CD14-positive monocyte (primary cell): ENCODE measurements at regions not wholly inside any gene's neighbourhood (a gene's known extent, or its start where the extent isn't known, plus 50 kb on each side); places are given as distances from the start of the nearest gene placed in this dataset.

Experiments
- DNase-seq, 3 donors: peaks; one replicate each; pipeline ENCODE4 v3.0.0-alpha.2; 2011 to 2022
- H2AFZ ChIP-seq: 2 replicates; pipeline ENCODE4 v1.6.0; 2012; ENCODE audit warnings: mild to moderate bottlenecking, low read depth, low read length, inconsistent platforms; ENCODE audit not compliant: insufficient read depth, poor library complexity, severe bottlenecking
- H3K27ac ChIP-seq, 2 donors: 1 replicate in 1 of 2; 2 replicates in 1 of 2; pipeline ENCODE4 v1.5.1; 2012 to 2013; ENCODE audit warnings: low read length in 2 of 2, control low read depth in 1 of 2, inconsistent platforms in 1 of 2, low read depth in 1 of 2, mild to moderate bottlenecking in 1 of 2
- H3K27me3 ChIP-seq, 2 donors: one replicate each; pipeline versions ENCODE4 v1.6.0 to v1.6.1; 2011 to 2013; ENCODE audit warnings: low read length in 2 of 2; ENCODE audit not compliant: control insufficient read depth in 2 of 2, insufficient read depth in 2 of 2
- H3K36me3 ChIP-seq, 2 donors: replicated peaks in 1 of 2; 1 replicate in 1 of 2; 2 replicates in 1 of 2; pipeline versions ENCODE4 v1.5.1 to v1.6.1; 2012 to 2013; ENCODE audit warnings: low read length in 2 of 2, control low read depth in 1 of 2, inconsistent platforms in 1 of 2, mild to moderate bottlenecking in 1 of 2; ENCODE audit not compliant: insufficient read depth in 2 of 2, control insufficient read depth in 1 of 2
- H3K4me1 ChIP-seq, 2 donors: 1 replicate in 1 of 2; 2 replicates in 1 of 2; pipeline versions ENCODE4 v1.5.1 to v1.6.1; 2012 to 2013; ENCODE audit warnings: low read length in 2 of 2, control low read depth in 1 of 2, inconsistent platforms in 1 of 2, mild to moderate bottlenecking in 1 of 2, moderate library complexity in 1 of 2; ENCODE audit not compliant: insufficient read depth in 2 of 2, control insufficient read depth in 1 of 2
- H3K4me2 ChIP-seq: replicated peaks from 2 replicates; pipeline ENCODE3; 2012; ENCODE audit warnings: low read length, moderate library complexity, mild to moderate bottlenecking; ENCODE audit not compliant: poor library complexity, severe bottlenecking; ENCODE audit errors: extremely low read depth
- H3K4me3 ChIP-seq, 3 experiments: fragments of 200-600 bp in 1 of 3; sonication (generic) in 1 of 3; replicated peaks in 1 of 3; 1 replicate in 2 of 3; 2 replicates in 1 of 3; pipeline ENCODE4 v1.5.1; 2011 to 2013; ENCODE audit warnings: low read length in 3 of 3, mild to moderate bottlenecking in 3 of 3, control low read depth in 2 of 3, low read depth in 2 of 3, inconsistent platforms in 1 of 3, moderate library complexity in 1 of 3
- H3K79me2 ChIP-seq: 2 replicates; pipeline ENCODE4 v1.6.0; 2012; ENCODE audit warnings: mild to moderate bottlenecking, control low read depth, inconsistent platforms, low read length, moderate library complexity; ENCODE audit not compliant: insufficient read depth
- H3K9ac ChIP-seq: 2 replicates; pipeline ENCODE4 v1.6.0; 2017; ENCODE audit warnings: low read length, mild to moderate bottlenecking; ENCODE audit not compliant: insufficient read depth, poor library complexity, severe bottlenecking
- H3K9me3 ChIP-seq, 2 donors: replicated peaks in 1 of 2; 1 replicate in 1 of 2; 2 replicates in 1 of 2; pipeline versions ENCODE4 v1.5.1 to v1.6.1; 2012 to 2013; ENCODE audit warnings: low read length in 2 of 2, control low read depth in 1 of 2; ENCODE audit not compliant: control insufficient read depth in 1 of 2, insufficient read depth in 1 of 2
- H4K20me1 ChIP-seq: 2 replicates; pipeline ENCODE4 v1.6.0; 2012; ENCODE audit warnings: mild to moderate bottlenecking, low read length, control low read depth, moderate library complexity; ENCODE audit not compliant: insufficient read depth
- H3K27ac Mint-ChIP-seq, 7 donors: one replicate each; pipeline ENCODE4 v1.8.0; 2020; ENCODE audit warnings: mild to moderate bottlenecking in 7 of 7, mixed read lengths in 7 of 7, moderate library complexity in 6 of 7, inconsistent platforms in 2 of 7
- H3K27me3 Mint-ChIP-seq, 3 donors: one replicate each; pipeline ENCODE4 v1.8.0; 2021 to 2022; ENCODE audit warnings: low read depth in 3 of 3, mild to moderate bottlenecking in 3 of 3, mixed read lengths in 3 of 3, moderate library complexity in 3 of 3, inconsistent platforms in 1 of 3
- H3K36me3 Mint-ChIP-seq, 2 donors: one replicate each; pipeline ENCODE4 v1.8.0; 2020; ENCODE audit warnings: mixed read lengths in 2 of 2, inconsistent platforms in 1 of 2, mild to moderate bottlenecking in 1 of 2
- H3K4me1 Mint-ChIP-seq: one replicate; pipeline ENCODE4 v1.8.0; 2020; ENCODE audit warnings: mild to moderate bottlenecking, mixed read lengths
- H3K4me3 Mint-ChIP-seq, 2 donors: one replicate each; pipeline ENCODE4 v1.8.0; 2020; ENCODE audit warnings: mild to moderate bottlenecking in 2 of 2, mixed read lengths in 2 of 2, moderate library complexity in 1 of 2
- H3K9me3 Mint-ChIP-seq, 7 donors: one replicate each; pipeline ENCODE4 v1.8.0; 2020 to 2022; ENCODE audit warnings: mixed read lengths in 7 of 7, mild to moderate bottlenecking in 6 of 7, moderate library complexity in 6 of 7, inconsistent platforms in 2 of 7
- WGBS: methylation state at CpG from one replicate; pipeline ENCODE4 v1.1.5; 2013; ENCODE audit warnings: missing lambda C conversion rate; ENCODE audit not compliant: insufficient coverage; 5-methylcytosine and 5-hydroxymethylcytosine counted together
- intact Hi-C, 2 donors: fragments of 100-400 bp; cut with micrococcal nuclease; formaldehyde crosslinking; loops; one replicate each; pipeline versions ENCODE4 v1.15.0 to v1.15.1; 2023
- TF ChIP-seq, protein P1 (sequence below): fragments of 200-600 bp; IDR thresholded peaks from one replicate; pipeline ENCODE4 v1.8.0; 2022; ENCODE audit warnings: antibody characterized with exemption, mild to moderate bottlenecking

DNA sequence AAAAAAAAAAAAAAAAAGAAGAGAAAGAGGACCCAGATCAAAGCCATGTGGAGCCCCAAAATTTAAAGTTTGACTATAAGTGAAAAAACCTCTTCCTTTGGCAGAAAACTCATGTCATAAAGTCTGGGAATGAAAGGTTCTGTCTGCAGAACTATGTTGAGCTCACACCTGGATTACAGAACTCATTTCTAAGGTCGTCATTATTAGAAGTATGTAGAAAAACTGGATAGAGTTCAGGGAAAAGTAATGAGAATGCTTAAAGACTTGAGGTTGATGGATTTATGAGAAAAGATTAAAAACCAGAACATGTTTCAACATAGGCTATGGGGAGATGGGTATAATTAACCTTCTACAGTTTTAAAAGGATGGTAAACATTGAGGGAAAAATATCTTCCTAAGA, 90.7 kb upstream of the COL11A1 start:
- Mint-ChIP-seq H3K27ac (no peak overlapping the region), H3K4me1 (no peaks in the 10 kb centered on the region), H3K27me3 (no peaks in the 10 kb centered on the region), H3K4me3 (no peak overlapping the region), H3K9me3 (peaks cover 0 to 5% (median 0%) of the 10 kb centered on the region in 7 donors), H3K36me3 (no peaks in the 10 kb centered on the region)
- H3K27ac ChIP-seq = no peak overlapping the region
- H2AFZ ChIP-seq = no peak overlapping the region
- H3K4me1 ChIP-seq = no peaks in the 10 kb centered on the region
- H3K27me3 ChIP-seq = no peaks in the 10 kb centered on the region
- no peaks in the 10 kb centered on the region for H3K36me3 ChIP-seq
- no CpG with 5 or more reads among the region's 1 CpG for WGBS
- H3K9me3 ChIP-seq = no peaks in the 10 kb centered on the region
- H4K20me1 ChIP-seq = no peaks in the 10 kb centered on the region
- H3K4me3 ChIP-seq = no peak overlapping the region
- no peak for DNase-seq
- H3K79me2 ChIP-seq = no peaks in the 10 kb centered on the region
- no peak overlapping the region for H3K4me2 ChIP-seq
- H3K9ac ChIP-seq = no peak overlapping the region
- TF ChIP-seq, protein P1, sequence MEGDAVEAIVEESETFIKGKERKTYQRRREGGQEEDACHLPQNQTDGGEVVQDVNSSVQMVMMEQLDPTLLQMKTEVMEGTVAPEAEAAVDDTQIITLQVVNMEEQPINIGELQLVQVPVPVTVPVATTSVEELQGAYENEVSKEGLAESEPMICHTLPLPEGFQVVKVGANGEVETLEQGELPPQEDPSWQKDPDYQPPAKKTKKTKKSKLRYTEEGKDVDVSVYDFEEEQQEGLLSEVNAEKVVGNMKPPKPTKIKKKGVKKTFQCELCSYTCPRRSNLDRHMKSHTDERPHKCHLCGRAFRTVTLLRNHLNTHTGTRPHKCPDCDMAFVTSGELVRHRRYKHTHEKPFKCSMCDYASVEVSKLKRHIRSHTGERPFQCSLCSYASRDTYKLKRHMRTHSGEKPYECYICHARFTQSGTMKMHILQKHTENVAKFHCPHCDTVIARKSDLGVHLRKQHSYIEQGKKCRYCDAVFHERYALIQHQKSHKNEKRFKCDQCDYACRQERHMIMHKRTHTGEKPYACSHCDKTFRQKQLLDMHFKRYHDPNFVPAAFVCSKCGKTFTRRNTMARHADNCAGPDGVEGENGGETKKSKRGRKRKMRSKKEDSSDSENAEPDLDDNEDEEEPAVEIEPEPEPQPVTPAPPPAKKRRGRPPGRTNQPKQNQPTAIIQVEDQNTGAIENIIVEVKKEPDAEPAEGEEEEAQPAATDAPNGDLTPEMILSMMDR = no peak
- intact Hi-C loops = no loop called here

DNA sequence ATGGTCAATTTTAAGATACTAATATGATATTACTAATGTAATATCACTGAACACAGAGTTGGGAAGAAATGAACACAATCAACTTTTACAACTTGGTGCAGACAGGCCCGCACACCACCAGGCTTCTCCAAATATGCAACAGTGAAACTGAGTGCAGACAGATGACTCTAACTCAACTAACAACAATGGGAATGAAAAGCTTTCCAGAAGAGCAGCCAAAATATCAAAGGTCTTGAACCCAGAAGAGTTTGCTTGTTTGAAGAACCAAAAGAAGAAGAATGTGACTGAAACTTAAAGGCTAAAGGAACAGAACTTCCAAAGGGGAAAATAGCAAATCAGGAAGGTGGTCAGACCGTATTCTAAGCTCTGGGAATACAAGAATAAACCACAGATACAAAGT, 89.8 kb upstream of the COL11A1 start:
- no peak overlapping the region for H3K27ac Mint-ChIP-seq
- no peaks in the 10 kb centered on the region for H3K9me3 ChIP-seq
- no peak overlapping the region for H3K4me3 Mint-ChIP-seq
- H3K4me1 Mint-ChIP-seq = no peaks in the 10 kb centered on the region
- H3K9me3 Mint-ChIP-seq = peaks cover 0 to 5% (median 0%) of the 10 kb centered on the region in 7 donors
- intact Hi-C loops = no loop called here
- WGBS = no CpG with 5 or more reads among the region's 2 CpGs
- no peaks in the 10 kb centered on the region for H3K36me3 Mint-ChIP-seq
- H4K20me1 ChIP-seq = no peaks in the 10 kb centered on the region
- no peak overlapping the region for H3K4me2 ChIP-seq
- TF ChIP-seq, protein P1 = no peak
- no peak overlapping the region for H3K9ac ChIP-seq
- no peak overlapping the region for H2AFZ ChIP-seq
- no peak overlapping the region for H3K4me3 ChIP-seq
- H3K27me3 Mint-ChIP-seq = no peaks in the 10 kb centered on the region
- H3K79me2 ChIP-seq = no peaks in the 10 kb centered on the region
- DNase-seq = no peak
- no peak overlapping the region for H3K27ac ChIP-seq
- no peaks in the 10 kb centered on the region for H3K36me3 ChIP-seq
- H3K4me1 ChIP-seq = no peaks in the 10 kb centered on the region
- no peaks in the 10 kb centered on the region for H3K27me3 ChIP-seq
